Glutamatergic neuron (in vitro differentiated cells): ENCODE measurements at regions not wholly inside any gene's neighbourhood (a gene's known extent, or its start where the extent isn't known, plus 50 kb on each side); places are given as distances from the start of the nearest gene placed in this dataset.

Source experiments
- DNase-seq: peaks from one replicate; pipeline ENCODE4 v3.0.0; 2022
- H3K27ac Mint-ChIP-seq: one replicate; pipeline ENCODE4 v1.8.0; 2020; ENCODE audit warnings: mild to moderate bottlenecking, mixed read lengths, inconsistent platforms; ENCODE audit not compliant: unreplicated experiment
- H3K27me3 Mint-ChIP-seq: one replicate; pipeline ENCODE4 v1.8.0; 2020; ENCODE audit warnings: mild to moderate bottlenecking, moderate library complexity, mixed read lengths, inconsistent platforms; ENCODE audit not compliant: unreplicated experiment
- H3K36me3 Mint-ChIP-seq: one replicate; pipeline ENCODE4 v1.8.0; 2020; ENCODE audit warnings: mild to moderate bottlenecking, mixed read lengths, inconsistent platforms; ENCODE audit not compliant: unreplicated experiment
- H3K4me1 Mint-ChIP-seq: one replicate; pipeline ENCODE4 v1.8.0; 2020; ENCODE audit warnings: mild to moderate bottlenecking, low read depth, mixed read lengths, inconsistent platforms; ENCODE audit not compliant: unreplicated experiment
- H3K4me3 Mint-ChIP-seq: one replicate; pipeline ENCODE4 v1.8.0; 2020; ENCODE audit warnings: mild to moderate bottlenecking, mixed read lengths, inconsistent platforms; ENCODE audit not compliant: unreplicated experiment
- H3K9me3 Mint-ChIP-seq: one replicate; pipeline ENCODE4 v1.8.0; 2020; ENCODE audit warnings: mild to moderate bottlenecking, moderate library complexity, mixed read lengths, inconsistent platforms; ENCODE audit not compliant: unreplicated experiment
- TF ChIP-seq, protein P1 (sequence below): fragments of 200-600 bp; sonication (generic); IDR thresholded peaks from one replicate; pipeline ENCODE4 v1.5.0; 2021; ENCODE audit not compliant: partially characterized antibody, unreplicated experiment

DNA sequence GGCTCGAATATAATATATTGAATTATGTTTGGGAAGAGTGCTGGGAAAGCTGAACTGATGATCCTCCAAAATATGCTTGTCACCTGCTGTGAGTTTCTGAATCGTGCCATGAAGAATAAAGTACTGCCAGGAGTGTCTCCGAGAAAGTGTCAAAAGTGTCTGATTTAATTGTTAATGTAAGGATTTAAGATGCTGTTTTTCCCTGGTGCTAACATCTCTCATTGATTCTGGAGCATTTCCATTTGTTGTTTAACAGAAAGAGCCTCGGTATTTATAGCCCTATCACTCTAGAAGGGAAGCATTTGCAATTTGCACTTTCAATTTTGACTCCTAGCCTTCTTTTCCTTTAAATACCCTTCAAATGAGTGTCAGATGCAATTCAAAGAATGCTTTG is 342.2 kb downstream of the RND3 start:
- Mint-ChIP-seq H3K4me3 (no peak overlapping the region), H3K4me1 (peaks cover 15% of the 10 kb centered on the region), H3K36me3 (peaks cover 14% of the 10 kb centered on the region), H3K27ac (no peak overlapping the region), H3K9me3 (no peaks in the 10 kb centered on the region), H3K27me3 (peaks cover under 1% of the 10 kb centered on the region)
- DNase-seq: no peak
- TF ChIP-seq, protein P1, sequence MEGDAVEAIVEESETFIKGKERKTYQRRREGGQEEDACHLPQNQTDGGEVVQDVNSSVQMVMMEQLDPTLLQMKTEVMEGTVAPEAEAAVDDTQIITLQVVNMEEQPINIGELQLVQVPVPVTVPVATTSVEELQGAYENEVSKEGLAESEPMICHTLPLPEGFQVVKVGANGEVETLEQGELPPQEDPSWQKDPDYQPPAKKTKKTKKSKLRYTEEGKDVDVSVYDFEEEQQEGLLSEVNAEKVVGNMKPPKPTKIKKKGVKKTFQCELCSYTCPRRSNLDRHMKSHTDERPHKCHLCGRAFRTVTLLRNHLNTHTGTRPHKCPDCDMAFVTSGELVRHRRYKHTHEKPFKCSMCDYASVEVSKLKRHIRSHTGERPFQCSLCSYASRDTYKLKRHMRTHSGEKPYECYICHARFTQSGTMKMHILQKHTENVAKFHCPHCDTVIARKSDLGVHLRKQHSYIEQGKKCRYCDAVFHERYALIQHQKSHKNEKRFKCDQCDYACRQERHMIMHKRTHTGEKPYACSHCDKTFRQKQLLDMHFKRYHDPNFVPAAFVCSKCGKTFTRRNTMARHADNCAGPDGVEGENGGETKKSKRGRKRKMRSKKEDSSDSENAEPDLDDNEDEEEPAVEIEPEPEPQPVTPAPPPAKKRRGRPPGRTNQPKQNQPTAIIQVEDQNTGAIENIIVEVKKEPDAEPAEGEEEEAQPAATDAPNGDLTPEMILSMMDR: no peak

DNA sequence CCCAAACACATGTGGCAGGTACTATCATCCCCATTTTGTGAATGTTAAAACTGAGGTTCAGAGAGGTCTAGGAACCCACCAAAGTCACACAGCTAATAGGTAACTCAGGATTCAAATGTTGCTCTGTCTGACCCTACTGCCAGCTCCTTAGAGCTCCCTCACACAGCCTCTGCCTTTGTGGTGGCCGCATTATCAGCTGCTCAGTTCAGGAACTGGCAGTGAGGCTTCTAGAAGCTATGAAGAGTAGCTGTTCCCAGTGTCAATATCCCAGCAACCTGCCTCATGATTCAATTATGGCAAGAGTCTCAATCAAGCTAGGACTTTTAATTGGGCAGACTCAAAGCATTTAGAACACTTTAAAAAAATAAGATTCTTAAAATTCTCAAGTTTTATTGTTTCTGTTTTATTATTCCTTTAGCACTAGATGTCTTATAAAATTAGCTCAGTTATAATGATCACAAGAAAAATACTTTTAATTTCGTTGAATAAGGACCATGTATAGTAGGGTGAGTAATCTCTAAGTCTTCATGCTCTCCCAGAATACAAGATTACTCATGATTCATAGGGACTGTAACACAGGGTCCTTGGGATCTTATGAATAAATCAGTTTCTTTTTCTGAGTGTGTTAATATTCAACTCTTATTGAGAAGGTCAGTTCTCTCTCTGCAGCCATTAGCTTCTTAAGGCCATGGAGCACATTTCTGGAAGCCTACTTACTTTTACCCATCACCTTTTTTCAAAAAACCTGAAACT is 342.7 kb downstream of the RND3 start:
- TF ChIP-seq, protein P1: no peak
- no peak for DNase-seq
- Mint-ChIP-seq H3K36me3 (peaks cover 14% of the 10 kb centered on the region), H3K27me3 (peaks cover 2% of the 10 kb centered on the region), H3K4me3 (no peak overlapping the region), H3K4me1 (peaks cover 20% of the 10 kb centered on the region), H3K9me3 (peaks cover 2% of the 10 kb centered on the region), H3K27ac (no peak overlapping the region)

DNA sequence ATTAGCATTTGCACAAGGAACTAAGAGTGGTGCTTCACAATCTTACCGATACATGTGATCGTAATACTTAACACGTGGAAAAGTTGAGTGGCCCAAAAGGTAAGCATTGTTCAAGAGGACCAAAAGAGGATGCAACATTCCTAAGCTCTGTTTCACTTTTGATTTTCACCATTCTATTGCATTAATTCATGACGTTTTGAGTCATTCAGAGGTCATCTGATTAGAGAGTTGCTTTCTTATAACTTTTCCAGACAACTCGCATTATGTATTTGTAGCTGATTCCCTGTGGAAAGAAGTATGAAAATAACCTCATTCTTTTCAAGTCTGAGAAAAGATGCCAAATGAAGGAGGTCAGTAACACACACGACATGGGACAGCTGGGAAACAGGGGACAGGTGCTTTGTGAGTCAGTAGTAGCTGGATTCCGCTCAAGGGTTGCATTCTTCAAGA is 344.4 kb downstream of the RND3 start:
- peaks cover 2% of the 10 kb centered on the region for H3K27me3 Mint-ChIP-seq
- H3K4me3 Mint-ChIP-seq: no peak overlapping the region
- peaks cover 34% of the 10 kb centered on the region for H3K4me1 Mint-ChIP-seq
- TF ChIP-seq, protein P1: no peak
- no peak for DNase-seq
- peaks cover 2% of the 10 kb centered on the region for H3K9me3 Mint-ChIP-seq
- no peak overlapping the region for H3K27ac Mint-ChIP-seq
- H3K36me3 Mint-ChIP-seq: peaks cover 14% of the 10 kb centered on the region

DNA sequence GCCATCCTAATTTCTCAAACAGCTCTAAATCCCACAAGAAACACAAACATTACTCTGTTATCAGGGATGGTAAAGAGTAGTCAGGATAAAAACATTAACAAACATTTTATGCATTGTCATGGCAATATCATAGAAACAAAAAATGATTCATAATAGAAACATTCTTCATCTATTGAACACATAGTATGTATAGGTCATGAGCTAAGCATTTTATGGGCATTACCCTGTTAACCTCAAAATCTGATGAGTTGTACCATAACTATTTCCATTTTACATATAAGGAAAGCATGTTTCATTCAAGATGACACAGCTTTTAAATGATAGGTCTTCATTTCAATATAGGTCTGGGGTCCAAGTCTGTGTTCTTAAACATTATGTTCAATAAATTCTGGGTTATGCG is 344.9 kb downstream of the RND3 start:
- TF ChIP-seq, protein P1: no peak
- Mint-ChIP-seq H3K27me3 (peaks cover 2% of the 10 kb centered on the region), H3K4me3 (no peak overlapping the region), H3K27ac (no peak overlapping the region), H3K36me3 (peaks cover 10% of the 10 kb centered on the region), H3K4me1 (peaks cover 36% of the 10 kb centered on the region), H3K9me3 (peaks cover 2% of the 10 kb centered on the region)
- DNase-seq: no peak

DNA sequence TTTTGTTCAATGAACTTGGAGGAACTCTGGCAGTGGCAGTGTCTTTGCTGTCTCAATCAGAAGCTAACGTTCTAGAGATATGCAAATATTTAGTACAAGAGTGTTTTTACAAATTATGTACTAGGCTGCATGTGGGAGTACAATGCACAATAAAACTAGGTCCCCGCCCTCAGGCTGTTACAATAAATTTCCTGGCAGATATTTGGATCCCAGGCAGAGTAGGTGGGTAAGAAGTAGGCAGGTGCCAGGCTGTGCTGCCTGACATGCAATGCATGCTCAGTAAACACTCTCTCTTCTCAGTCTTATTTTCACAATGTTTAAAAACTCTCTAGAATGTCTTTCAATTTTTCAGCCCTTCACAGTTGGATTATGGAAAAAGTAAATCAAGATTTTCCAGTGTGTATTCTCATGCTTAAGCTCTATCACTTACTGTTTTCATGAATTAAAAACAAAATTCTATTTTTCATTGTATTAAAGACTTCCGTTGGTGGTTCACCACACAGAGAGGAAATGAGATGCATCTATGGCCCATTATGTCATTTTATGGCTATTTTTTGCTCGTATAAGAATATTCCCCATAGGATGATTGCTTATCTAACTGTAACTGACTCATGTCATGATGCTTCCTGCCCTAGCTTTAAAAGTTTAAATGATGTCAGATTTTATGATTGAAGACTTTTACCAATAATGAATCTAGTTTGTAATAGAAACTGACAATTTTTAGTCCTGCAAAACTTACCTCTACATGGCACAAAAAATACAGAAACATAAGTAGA is 346.1 kb downstream of the RND3 start:
- Mint-ChIP-seq H3K27me3 (peaks cover 2% of the 10 kb centered on the region), H3K4me3 (peak overlapping the region; percentile 7), H3K36me3 (peaks cover 3% of the 10 kb centered on the region), H3K4me1 (peaks cover 36% of the 10 kb centered on the region), H3K27ac (no peak overlapping the region), H3K9me3 (peaks cover 2% of the 10 kb centered on the region)
- no peak for DNase-seq
- TF ChIP-seq, protein P1: no peak
